Heart left ventricle (tissue), 16 donors: ENCODE measurements at regions not wholly inside any gene's neighbourhood (a gene's known extent, or its start where the extent isn't known, plus 50 kb on each side); places are given as distances from the start of the nearest gene placed in this dataset.

Source experiments
- ATAC-seq, 4 donors: fragments of 200-7000 bp; cut with Tn5 transposase; one replicate each; pipeline ENCODE4 v1.9.1; 2020 to 2022; ENCODE audit warnings: moderate library complexity in 4 of 4, mild to moderate bottlenecking in 3 of 4, moderate number of reproducible peaks in 1 of 4
- DNase-seq, 5 donors: peaks; one replicate each; pipeline ENCODE4 v3.0.0-alpha.2; 2020
- H3K27ac ChIP-seq, 12 donors: fragments of 200-600 bp; sonication (generic) in 4 of 12; one replicate each; pipeline versions ENCODE4 v1.5.0 to v1.8.0; 2016 to 2022; ENCODE audit warnings: mild to moderate bottlenecking in 2 of 12
- H3K27me3 ChIP-seq, 9 donors: fragments of 200-600 bp; sonication (generic) in 2 of 9; one replicate each; pipeline versions ENCODE4 v1.5.1 to v1.8.0; 2016 to 2022; ENCODE audit warnings: mild to moderate bottlenecking in 3 of 9
- H3K36me3 ChIP-seq, 9 donors: fragments of 200-600 bp; sonication (generic) in 2 of 9; one replicate each; pipeline versions ENCODE4 v1.5.0 to v1.8.0; 2018 to 2022; ENCODE audit warnings: mild to moderate bottlenecking in 2 of 9
- H3K4me1 ChIP-seq, 12 donors: fragments of 200-600 bp; sonication (generic) in 4 of 12; one replicate each; pipeline versions ENCODE4 v1.5.0 to v1.8.0; 2016 to 2022; ENCODE audit warnings: mild to moderate bottlenecking in 3 of 12
- H3K4me3 ChIP-seq, 12 donors: fragments of 200-600 bp; sonication (generic) in 4 of 12; one replicate each; pipeline versions ENCODE4 v1.5.0 to v1.8.0; 2017 to 2022; ENCODE audit warnings: mild to moderate bottlenecking in 9 of 12, moderate library complexity in 4 of 12
- H3K9me3 ChIP-seq, 12 donors: fragments of 200-600 bp; sonication (generic) in 4 of 12; one replicate each; pipeline versions ENCODE4 v1.5.0 to v1.8.0; 2016 to 2022; ENCODE audit warnings: mild to moderate bottlenecking in 1 of 12
- POLR2A ChIP-seq, 2 donors: fragments of 450-650 bp; IDR thresholded peaks; one replicate each; pipeline ENCODE4 v1.6.1; 2017; ENCODE audit warnings: antibody characterized with exemption in 2 of 2, mild to moderate bottlenecking in 2 of 2, moderate library complexity in 2 of 2
- WGBS, 4 donors: extraction: QIAGEN DNeasy Blood & Tissue Kit in 2 of 4; methylation state at CpG; one replicate each; pipeline versions ENCODE4 v1.1.5 to v1.1.7; 2013 to 2018; 5-methylcytosine and 5-hydroxymethylcytosine counted together
- intact Hi-C, 10 donors: fragments of 100-400 bp; cut with DNase I; formaldehyde crosslinking; loops; one replicate each; pipeline versions ENCODE4 v1.11.1 to v1.14.2; 2022
- TF ChIP-seq, protein P1 (sequence below), 12 donors: fragments of 200-600 bp; sonication (generic) in 4 of 12; IDR thresholded peaks; one replicate each; pipeline versions ENCODE4 v1.5.0 to v1.8.0; 2018 to 2022; ENCODE audit warnings: antibody characterized with exemption in 12 of 12, mild to moderate bottlenecking in 5 of 12
- donor health status: ischemic (EF 13 %, LVEDD 7.1; RV severe dilation, severe dysfunction).
- donor health status: healthy with polysubstance abuse.
- donor health status: DM: no; HTN: yes; CAD: no.
- donor health status: DM: no; HTN: no; CAD: no.
- donor health status: ischemic (EF 25% LVEDD 6.9; RV normal size, moderate dysfunction).
- donor health status: ischemic (EF 25% LVEDD 5.7; RV mildly dilated, moderate dysfunction).
- donor health status: healthy.
- donor health status: DM: yes; HTN: yes; CAD: no.
- donor health status: ischemic (EF 35%, LVEDD 5.7; RV mildly dilated, moderate dysfunction).
- donor health status: nonischemic (EF 11% LVEDD 7.7; RV severe dilation, severe dysfunction).
- donor health status: DM: yes; HTN: yes; CAD: no.
- donor health status: PGD.
- donor health status: ischemic (EF 29% LVEDD 5.4; RV normal size, mild dysfunction).
- donor health status: nonischemic (EF 23%, LVEDD 6.1; RV moderate dilation, normal function).

DNA sequence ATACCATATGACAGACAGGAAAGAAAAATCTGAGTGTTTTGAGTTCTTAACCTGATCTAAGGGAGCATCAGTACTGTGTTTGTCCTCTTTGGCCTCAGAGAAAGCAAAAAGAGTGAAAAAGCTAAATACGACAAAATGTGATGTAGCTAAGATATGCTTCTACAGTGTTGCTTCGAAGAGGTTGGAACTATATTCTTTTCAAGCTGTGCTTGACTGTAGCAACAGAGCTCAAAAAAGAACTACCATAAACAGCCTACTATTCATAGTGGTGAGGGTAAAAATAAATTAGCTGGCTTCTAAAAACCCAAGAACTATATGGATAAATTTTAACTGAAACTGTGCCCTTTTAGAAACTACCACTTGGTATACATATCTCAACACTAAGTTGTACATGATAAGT is 881.8 kb upstream of the PCDH10 start:
- TF ChIP-seq POLR2A (IDR thresholded peaks at IDR 0.05) = no peak
- TF ChIP-seq, protein P1, sequence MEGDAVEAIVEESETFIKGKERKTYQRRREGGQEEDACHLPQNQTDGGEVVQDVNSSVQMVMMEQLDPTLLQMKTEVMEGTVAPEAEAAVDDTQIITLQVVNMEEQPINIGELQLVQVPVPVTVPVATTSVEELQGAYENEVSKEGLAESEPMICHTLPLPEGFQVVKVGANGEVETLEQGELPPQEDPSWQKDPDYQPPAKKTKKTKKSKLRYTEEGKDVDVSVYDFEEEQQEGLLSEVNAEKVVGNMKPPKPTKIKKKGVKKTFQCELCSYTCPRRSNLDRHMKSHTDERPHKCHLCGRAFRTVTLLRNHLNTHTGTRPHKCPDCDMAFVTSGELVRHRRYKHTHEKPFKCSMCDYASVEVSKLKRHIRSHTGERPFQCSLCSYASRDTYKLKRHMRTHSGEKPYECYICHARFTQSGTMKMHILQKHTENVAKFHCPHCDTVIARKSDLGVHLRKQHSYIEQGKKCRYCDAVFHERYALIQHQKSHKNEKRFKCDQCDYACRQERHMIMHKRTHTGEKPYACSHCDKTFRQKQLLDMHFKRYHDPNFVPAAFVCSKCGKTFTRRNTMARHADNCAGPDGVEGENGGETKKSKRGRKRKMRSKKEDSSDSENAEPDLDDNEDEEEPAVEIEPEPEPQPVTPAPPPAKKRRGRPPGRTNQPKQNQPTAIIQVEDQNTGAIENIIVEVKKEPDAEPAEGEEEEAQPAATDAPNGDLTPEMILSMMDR (IDR thresholded peaks at IDR 0.05) = no peak
- DNase-seq (no peak), ATAC-seq (no peak)
- Histone ChIP-seq H3K27me3 (no peaks in the 10 kb centered on the region), H3K36me3 (no peaks in the 10 kb centered on the region), H3K4me3 (no peak overlapping the region), H3K27ac (no peak overlapping the region), H3K9me3 (no peaks in the 10 kb centered on the region), H3K4me1 (no peaks in the 10 kb centered on the region)
- WGBS, 4 donors = 83 to 89% (median 86%) methylated on average over 2 of the region's 2 CpGs
- intact Hi-C loops = no loop called here

DNA sequence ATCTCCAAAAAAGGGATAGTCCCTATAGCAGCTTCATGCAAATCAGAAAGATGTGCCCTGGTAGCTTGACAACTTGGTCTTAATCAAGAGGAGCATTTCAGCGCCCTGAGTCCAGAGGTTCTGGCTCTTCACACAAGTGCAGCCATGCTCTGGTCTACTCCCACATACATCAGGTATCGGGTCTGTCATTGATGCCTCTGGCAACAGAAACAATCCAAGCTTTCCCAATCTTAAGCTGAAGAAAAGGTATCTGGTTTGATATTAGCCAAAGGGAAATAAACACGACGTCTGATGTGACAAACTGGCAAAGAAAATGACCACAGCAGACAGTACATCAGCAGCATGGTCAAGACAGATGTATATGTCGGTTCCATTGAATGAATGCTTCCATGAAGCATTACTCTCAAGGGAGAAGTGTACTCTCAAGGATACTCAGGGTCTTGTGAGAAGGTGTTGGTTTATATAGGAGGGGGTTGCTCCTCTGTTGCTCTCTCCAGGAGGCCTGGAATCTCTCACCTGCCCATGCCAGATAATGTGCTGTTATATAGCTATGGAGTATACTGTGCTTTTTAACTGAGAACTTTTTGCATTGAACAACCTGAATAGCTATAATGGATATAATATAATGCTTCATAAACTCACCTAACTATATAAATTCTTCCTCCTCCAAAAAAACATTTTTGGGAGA is 879.6 kb upstream of the PCDH10 start:
- no peak overlapping the region for H3K27ac ChIP-seq
- ATAC-seq (no peak), DNase-seq (no peak)
- no peaks in the 10 kb centered on the region for H3K27me3 ChIP-seq
- no peaks in the 10 kb centered on the region for H3K4me1 ChIP-seq
- H3K9me3 ChIP-seq = no peaks in the 10 kb centered on the region
- H3K36me3 ChIP-seq = no peaks in the 10 kb centered on the region
- intact Hi-C loops = no loop called here
- TF ChIP-seq POLR2A (IDR thresholded peaks at IDR 0.05) = no peak
- TF ChIP-seq, protein P1 (IDR thresholded peaks at IDR 0.05) = no peak
- 75 to 85% (median 78%) methylated on average over 5 of the region's 5 CpGs for WGBS, 4 donors
- no peak overlapping the region for H3K4me3 ChIP-seq

DNA sequence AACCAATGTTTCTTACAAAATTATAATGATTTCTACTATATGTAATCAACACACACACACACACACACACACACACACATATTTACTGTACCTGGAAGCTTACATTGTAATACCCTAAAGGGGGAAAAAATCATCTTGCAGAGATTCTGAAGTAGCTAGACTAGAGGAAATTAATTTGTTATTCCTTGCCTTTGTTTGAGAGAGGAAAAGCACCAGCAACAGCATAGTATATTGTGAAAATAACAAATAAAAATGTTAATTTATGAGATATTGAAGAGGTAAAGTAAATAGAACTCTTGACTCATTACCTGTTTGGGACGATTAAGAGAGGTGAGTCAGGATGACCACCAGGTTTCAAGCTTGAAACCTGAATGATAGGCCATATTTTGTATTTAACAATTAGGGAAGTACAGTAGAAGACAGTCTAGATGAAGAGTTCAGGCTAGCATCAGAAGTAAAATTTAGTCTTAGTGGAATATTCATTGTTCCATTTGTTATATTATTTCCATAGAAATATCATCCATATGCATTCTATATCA is 873.4 kb upstream of the PCDH10 start:
- H3K4me3 ChIP-seq = no peak overlapping the region
- 23 to 66% (median 29%) methylated on average over 1 of the region's 1 CpG for WGBS, 4 donors
- H3K27me3 ChIP-seq = no peaks in the 10 kb centered on the region
- TF ChIP-seq, protein P1 (IDR thresholded peaks at IDR 0.05) = no peak
- TF ChIP-seq POLR2A (IDR thresholded peaks at IDR 0.05) = no peak
- ATAC-seq (no peak), DNase-seq (no peak)
- H3K27ac ChIP-seq = no peak overlapping the region
- no peaks in the 10 kb centered on the region for H3K4me1 ChIP-seq
- H3K36me3 ChIP-seq = no peaks in the 10 kb centered on the region
- intact Hi-C loops = no loop called here
- no peaks in the 10 kb centered on the region for H3K9me3 ChIP-seq

- H3K27me3 ChIP-seq = no peaks in the 10 kb centered on the region
- no peak for TF ChIP-seq POLR2A (IDR thresholded peaks at IDR 0.05)
- TF ChIP-seq, protein P1 (IDR thresholded peaks at IDR 0.05) = no peak
- H3K9me3 ChIP-seq = no peaks in the 10 kb centered on the region
- WGBS, 4 donors = 63 to 81% (median 68%) methylated on average over 4 of the region's 4 CpGs
- DNase-seq = no peak
- ATAC-seq = no peak
- H3K4me3 ChIP-seq = no peak overlapping the region
- intact Hi-C loops = no loop called here
- H3K4me1 ChIP-seq = no peaks in the 10 kb centered on the region
- H3K36me3 ChIP-seq = no peaks in the 10 kb centered on the region
- H3K27ac ChIP-seq = no peak overlapping the region
Measured at GRCh38 chr4:132276185-132276584, 872.9 kb upstream of the PCDH10 start.
